ENCODE measurements at regions not wholly inside any gene's neighbourhood (a gene's known extent, or its start where the extent isn't known, plus 50 kb on each side); places are given as distances from the start of the nearest gene placed in this dataset.

DNA sequence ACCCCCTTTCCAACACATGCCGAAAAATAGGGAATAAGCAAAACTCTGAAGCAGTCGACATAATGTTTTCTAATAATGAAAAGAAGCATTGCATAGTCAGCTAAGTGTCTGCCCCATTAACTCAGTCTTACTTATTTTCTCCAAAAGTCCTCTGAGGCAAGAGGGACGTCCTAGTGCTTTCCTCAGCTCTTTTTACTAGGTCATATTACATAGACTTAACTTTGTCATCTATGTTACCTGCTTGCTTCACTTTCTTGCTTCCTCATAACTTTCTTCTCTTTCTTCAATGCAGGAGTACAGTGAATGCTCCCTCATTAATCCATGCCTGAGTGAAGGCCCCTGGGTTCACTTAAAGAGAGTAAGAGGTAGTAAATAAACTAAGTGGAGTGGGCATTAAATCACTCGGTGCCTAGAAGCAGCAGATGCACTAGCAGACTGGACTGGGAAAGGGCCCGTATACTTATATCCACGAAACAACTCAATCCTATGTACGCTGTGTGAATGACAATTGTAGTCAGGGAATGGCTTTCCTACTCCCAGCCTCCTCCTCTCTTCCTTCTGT is 210.5 kb upstream of the SPAG17 start:
- ChIA-PET CTCF (no interaction called here), POLR2A (no interaction called here)
- H3K9me3 ChIP-seq (ENCODE audit: control insufficient read depth in 1 of 2, insufficient read depth in 1 of 2, low read length in 2 of 2): no peaks in the 10 kb centered on the region
- H3K4me1 ChIP-seq (ENCODE audit: insufficient read depth, low read length): no peaks in the 10 kb centered on the region
- Mint-ChIP-seq H3K36me3 (ENCODE audit: low read depth) (no peaks in the 10 kb centered on the region), H3K27me3 (no peaks in the 10 kb centered on the region), H3K4me1 (ENCODE audit: low read depth) (no peaks in the 10 kb centered on the region), H3K4me3 (no peak overlapping the region), H3K9me3 (peaks cover 5% of the 10 kb centered on the region), H3K27ac (no peak overlapping the region)
- no peak overlapping the region for H3K27ac ChIP-seq (ENCODE audit: low read depth in 1 of 2, low read length in 2 of 2)
- intact Hi-C loops (cut with DNase I, micrococcal nuclease): no loop called here
- no peak for DNase-seq
- H3K36me3 ChIP-seq (ENCODE audit: insufficient read depth, low read length): no peaks in the 10 kb centered on the region
- no peak overlapping the region for H3K4me3 ChIP-seq (ENCODE audit: low read length)
- no peak for ATAC-seq (ENCODE audit: poor library complexity)
- TF ChIP-seq, protein P1, sequence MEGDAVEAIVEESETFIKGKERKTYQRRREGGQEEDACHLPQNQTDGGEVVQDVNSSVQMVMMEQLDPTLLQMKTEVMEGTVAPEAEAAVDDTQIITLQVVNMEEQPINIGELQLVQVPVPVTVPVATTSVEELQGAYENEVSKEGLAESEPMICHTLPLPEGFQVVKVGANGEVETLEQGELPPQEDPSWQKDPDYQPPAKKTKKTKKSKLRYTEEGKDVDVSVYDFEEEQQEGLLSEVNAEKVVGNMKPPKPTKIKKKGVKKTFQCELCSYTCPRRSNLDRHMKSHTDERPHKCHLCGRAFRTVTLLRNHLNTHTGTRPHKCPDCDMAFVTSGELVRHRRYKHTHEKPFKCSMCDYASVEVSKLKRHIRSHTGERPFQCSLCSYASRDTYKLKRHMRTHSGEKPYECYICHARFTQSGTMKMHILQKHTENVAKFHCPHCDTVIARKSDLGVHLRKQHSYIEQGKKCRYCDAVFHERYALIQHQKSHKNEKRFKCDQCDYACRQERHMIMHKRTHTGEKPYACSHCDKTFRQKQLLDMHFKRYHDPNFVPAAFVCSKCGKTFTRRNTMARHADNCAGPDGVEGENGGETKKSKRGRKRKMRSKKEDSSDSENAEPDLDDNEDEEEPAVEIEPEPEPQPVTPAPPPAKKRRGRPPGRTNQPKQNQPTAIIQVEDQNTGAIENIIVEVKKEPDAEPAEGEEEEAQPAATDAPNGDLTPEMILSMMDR (IDR thresholded peaks at IDR 0.05): no peak
- H3K27me3 ChIP-seq (ENCODE audit: control insufficient read depth in 1 of 2, insufficient read depth in 2 of 2, low read length in 2 of 2): no peaks in the 10 kb centered on the region

DNA sequence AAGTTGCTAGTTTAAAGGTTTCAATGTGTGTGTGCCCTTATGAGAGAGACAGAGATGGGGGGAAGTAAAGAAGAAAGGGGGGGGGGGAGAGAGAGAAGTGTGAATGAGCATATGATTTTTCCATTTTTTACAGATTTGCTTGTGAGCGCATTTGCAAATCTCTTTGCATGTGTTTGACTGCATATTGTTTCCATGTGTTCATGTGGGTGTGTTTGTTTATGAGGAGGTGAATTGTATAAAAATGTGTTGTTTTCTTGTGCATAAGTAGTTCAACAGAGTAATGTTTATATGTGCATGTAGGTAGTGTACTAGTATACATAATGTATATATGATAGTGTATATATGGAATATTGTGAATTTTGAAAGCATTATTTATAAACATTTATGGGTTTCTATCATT is 205.9 kb upstream of the SPAG17 start:
- POLR2A ChIA-PET: no interaction called here
- ATAC-seq (ENCODE audit: poor library complexity) (no peak), DNase-seq (no peak)
- H3K27me3 Mint-ChIP-seq: no peaks in the 10 kb centered on the region
- TF ChIP-seq, protein P1 (IDR thresholded peaks at IDR 0.05): no peak
- peaks cover 2% of the 10 kb centered on the region for H3K9me3 Mint-ChIP-seq
- H3K4me1 ChIP-seq (ENCODE audit: insufficient read depth, low read length): no peaks in the 10 kb centered on the region
- no peak overlapping the region for H3K27ac ChIP-seq (ENCODE audit: low read depth in 1 of 2, low read length in 2 of 2)
- no peak overlapping the region for H3K27ac Mint-ChIP-seq
- H3K4me3 ChIP-seq (ENCODE audit: low read length): no peak overlapping the region
- H3K36me3 Mint-ChIP-seq (ENCODE audit: low read depth): no peaks in the 10 kb centered on the region
- no peak overlapping the region for H3K4me3 Mint-ChIP-seq
- intact Hi-C loops (cut with DNase I, micrococcal nuclease): no loop called here
- H3K27me3 ChIP-seq (ENCODE audit: control insufficient read depth in 1 of 2, insufficient read depth in 2 of 2, low read length in 2 of 2): no peaks in the 10 kb centered on the region
- H3K4me1 Mint-ChIP-seq (ENCODE audit: low read depth): no peaks in the 10 kb centered on the region
- peaks cover 0 to 4% of the 10 kb centered on the region in 2 experiments for H3K9me3 ChIP-seq (ENCODE audit: control insufficient read depth in 1 of 2, insufficient read depth in 1 of 2, low read length in 2 of 2)
- no peaks in the 10 kb centered on the region for H3K36me3 ChIP-seq (ENCODE audit: insufficient read depth, low read length)
- CTCF ChIA-PET: no interaction called here

DNA sequence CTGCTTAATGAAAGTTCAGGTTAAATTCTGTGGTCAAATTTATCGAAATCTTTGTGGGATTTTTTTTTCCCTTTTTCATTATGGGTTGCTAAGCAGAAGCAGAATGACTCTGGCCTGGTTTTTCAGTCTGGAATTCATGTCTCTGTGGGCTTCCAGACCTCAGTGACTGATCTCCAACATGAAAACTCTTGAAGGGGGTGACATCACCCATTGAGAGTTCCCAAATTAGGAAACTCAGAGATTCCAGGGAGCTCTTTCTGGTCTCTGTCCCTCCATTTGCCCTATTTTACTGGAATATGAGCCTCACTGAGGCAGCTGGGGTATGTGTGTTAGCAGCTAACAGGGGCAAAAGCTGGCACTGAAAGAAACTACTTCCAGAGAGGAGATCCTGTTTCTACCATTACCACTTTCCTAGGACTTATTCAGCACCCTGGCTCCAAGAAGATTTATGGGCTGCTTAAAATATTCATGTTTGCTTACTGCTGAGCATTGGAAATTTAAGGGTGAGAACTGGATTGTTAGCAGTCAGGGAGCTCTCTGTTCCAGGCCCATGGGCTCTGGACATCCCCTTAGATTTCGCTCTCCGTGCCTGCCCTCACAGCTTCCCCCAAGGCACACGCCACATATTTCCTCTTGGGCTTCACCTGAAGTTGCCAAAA is 203.4 kb upstream of the SPAG17 start:
- TF ChIP-seq, protein P1 (IDR thresholded peaks at IDR 0.05): no peak
- ATAC-seq (ENCODE audit: poor library complexity) (no peak), DNase-seq (no peak)
- H3K9me3 ChIP-seq (ENCODE audit: control insufficient read depth in 1 of 2, insufficient read depth in 1 of 2, low read length in 2 of 2): peaks cover 0 to 4% of the 10 kb centered on the region in 2 experiments
- Mint-ChIP-seq H3K36me3 (ENCODE audit: low read depth) (no peaks in the 10 kb centered on the region), H3K9me3 (peaks cover 2% of the 10 kb centered on the region), H3K27me3 (no peaks in the 10 kb centered on the region), H3K4me3 (no peak overlapping the region), H3K4me1 (ENCODE audit: low read depth) (no peaks in the 10 kb centered on the region), H3K27ac (no peak overlapping the region)
- ChIA-PET POLR2A (no interaction called here), CTCF (no interaction called here)
- intact Hi-C loops (cut with DNase I, micrococcal nuclease): no loop called here
- H3K27ac ChIP-seq (ENCODE audit: low read depth in 1 of 2, low read length in 2 of 2): no peak overlapping the region
- no peaks in the 10 kb centered on the region for H3K27me3 ChIP-seq (ENCODE audit: control insufficient read depth in 1 of 2, insufficient read depth in 2 of 2, low read length in 2 of 2)
- no peaks in the 10 kb centered on the region for H3K36me3 ChIP-seq (ENCODE audit: insufficient read depth, low read length)
- no peak overlapping the region for H3K4me3 ChIP-seq (ENCODE audit: low read length)
- H3K4me1 ChIP-seq (ENCODE audit: insufficient read depth, low read length): no peaks in the 10 kb centered on the region
